Prostate gland (tissue), 2 donors: ENCODE measurements at regions not wholly inside any gene's neighbourhood (a gene's known extent, or its start where the extent isn't known, plus 50 kb on each side); places are given as distances from the start of the nearest gene placed in this dataset.

Experiments used
- POLR2A ChIP-seq: fragments of 450-650 bp; IDR thresholded peaks from one replicate; pipeline ENCODE4 v1.6.1; 2016; ENCODE audit warnings: antibody characterized with exemption, mild to moderate bottlenecking
- POLR2AphosphoS5 ChIP-seq: sonication (generic); formaldehyde crosslinking; IDR thresholded peaks from one replicate; pipeline ENCODE4 v1.6.1; 2017; ENCODE audit warnings: antibody characterized with exemption
- TF ChIP-seq, protein P1 (sequence below), 4 experiments: fragments of 200-600 bp in 2 of 4; fragments of 450-650 bp in 2 of 4; sonication (generic) in 2 of 4; IDR thresholded peaks; 1 replicate in 3 of 4; 2 replicates in 1 of 4; pipeline ENCODE4 v1.5.1; 2016 to 2019; ENCODE audit warnings: antibody characterized with exemption in 4 of 4, mild to moderate bottlenecking in 2 of 4, moderate library complexity in 2 of 4

DNA sequence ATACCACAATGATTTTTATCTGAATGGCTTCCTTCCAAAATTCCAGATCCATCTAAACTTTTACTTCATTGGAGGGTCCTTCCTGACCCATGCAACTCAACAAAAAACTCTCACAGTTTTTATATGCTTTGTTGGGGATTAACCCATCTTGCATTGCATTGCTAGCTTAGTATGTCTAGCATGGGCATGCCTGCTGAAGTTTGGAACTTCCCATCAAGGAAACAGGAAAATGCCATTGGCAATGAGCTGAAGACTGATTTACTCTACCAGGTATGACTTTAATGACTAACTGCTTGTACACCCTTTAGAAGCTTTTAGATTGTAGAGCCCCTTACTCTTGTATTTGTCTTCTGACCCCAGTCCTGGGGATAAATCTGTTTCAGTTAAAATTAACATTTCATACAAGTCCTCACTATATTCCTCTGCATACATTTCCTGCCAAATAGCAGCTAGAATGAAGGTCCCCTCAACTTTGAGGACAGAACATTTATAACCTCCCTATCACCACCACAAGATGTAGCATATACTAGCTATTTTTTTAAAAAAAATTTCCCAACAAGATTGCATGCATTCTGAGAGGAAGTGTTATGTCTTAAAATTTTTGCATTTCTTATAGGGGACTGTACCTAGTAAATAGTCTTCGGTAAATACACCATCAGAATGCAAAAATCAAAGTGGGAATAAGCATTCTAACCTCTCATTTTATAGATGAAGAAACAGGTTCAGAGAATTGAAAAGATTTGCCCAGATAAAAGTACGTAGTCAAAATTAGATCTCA lies 52.5 kb upstream of the ATXN3L start:
- TF ChIP-seq POLR2A (no peak), POLR2AphosphoS5 (no peak)
- TF ChIP-seq, protein P1, sequence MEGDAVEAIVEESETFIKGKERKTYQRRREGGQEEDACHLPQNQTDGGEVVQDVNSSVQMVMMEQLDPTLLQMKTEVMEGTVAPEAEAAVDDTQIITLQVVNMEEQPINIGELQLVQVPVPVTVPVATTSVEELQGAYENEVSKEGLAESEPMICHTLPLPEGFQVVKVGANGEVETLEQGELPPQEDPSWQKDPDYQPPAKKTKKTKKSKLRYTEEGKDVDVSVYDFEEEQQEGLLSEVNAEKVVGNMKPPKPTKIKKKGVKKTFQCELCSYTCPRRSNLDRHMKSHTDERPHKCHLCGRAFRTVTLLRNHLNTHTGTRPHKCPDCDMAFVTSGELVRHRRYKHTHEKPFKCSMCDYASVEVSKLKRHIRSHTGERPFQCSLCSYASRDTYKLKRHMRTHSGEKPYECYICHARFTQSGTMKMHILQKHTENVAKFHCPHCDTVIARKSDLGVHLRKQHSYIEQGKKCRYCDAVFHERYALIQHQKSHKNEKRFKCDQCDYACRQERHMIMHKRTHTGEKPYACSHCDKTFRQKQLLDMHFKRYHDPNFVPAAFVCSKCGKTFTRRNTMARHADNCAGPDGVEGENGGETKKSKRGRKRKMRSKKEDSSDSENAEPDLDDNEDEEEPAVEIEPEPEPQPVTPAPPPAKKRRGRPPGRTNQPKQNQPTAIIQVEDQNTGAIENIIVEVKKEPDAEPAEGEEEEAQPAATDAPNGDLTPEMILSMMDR (IDR thresholded peaks at IDR 0.05): no peak
